Mesothelial cell of epicardium (in vitro differentiated cells): ENCODE measurements at regions not wholly inside any gene's neighbourhood (a gene's known extent, or its start where the extent isn't known, plus 50 kb on each side); places are given as distances from the start of the nearest gene placed in this dataset.
"Not testable (repeated sequence)": the region's sequence is repeated elsewhere in the genome, so short reads cannot be mapped to it uniquely, and the experiment has no call there.

Experiments
- DNase-seq, 2 experiments: peaks; one replicate each; pipeline ENCODE4 v3.0.0; 2021; ENCODE audit warnings: low spot score in 2 of 2; ENCODE audit not compliant: unreplicated experiment in 2 of 2
- H3K27ac Mint-ChIP-seq: 2 replicates; pipeline ENCODE4 v1.8.0; 2021; ENCODE audit warnings: mixed read lengths
- H3K27me3 Mint-ChIP-seq: 2 replicates; pipeline ENCODE4 v1.8.0; 2021; ENCODE audit warnings: low read depth, mixed read lengths
- H3K36me3 Mint-ChIP-seq: 2 replicates; pipeline ENCODE4 v1.8.0; 2021; ENCODE audit warnings: mixed read lengths
- H3K4me1 Mint-ChIP-seq: 2 replicates; pipeline ENCODE4 v1.8.0; 2021; ENCODE audit warnings: mixed read lengths
- H3K4me3 Mint-ChIP-seq: 2 replicates; pipeline ENCODE4 v1.8.0; 2021; ENCODE audit warnings: mild to moderate bottlenecking, moderate library complexity, mixed read lengths
- H3K9me3 Mint-ChIP-seq: 2 replicates; pipeline ENCODE4 v1.8.0; 2021; ENCODE audit warnings: mixed read lengths
- CTCF ChIP-seq: fragments of 200-600 bp; sonication (generic); IDR thresholded peaks from one replicate; pipeline ENCODE4 v1.5.0; 2021; ENCODE audit warnings: antibody characterized with exemption; ENCODE audit not compliant: unreplicated experiment

- Mint-ChIP-seq H3K36me3 (no peaks in the 10 kb centered on the region), H3K27me3 (peaks cover 11% of the 10 kb centered on the region), H3K4me3 (no peak overlapping the region), H3K27ac (no peak overlapping the region), H3K9me3 (peaks cover 14% of the 10 kb centered on the region), H3K4me1 (no peaks in the 10 kb centered on the region)
- no peak for TF ChIP-seq CTCF
- DNase-seq: no peak
These were observed 103.7 kb upstream of the MNS1 start for GRCh38 chr15:56568466-56569167.

- Mint-ChIP-seq H3K9me3 (peaks cover 51% of the 10 kb centered on the region), H3K4me3 (no peak overlapping the region), H3K27ac (no peak overlapping the region)
These were observed 92.5 kb upstream of the MNS1 start for GRCh38 chr15:56557415-56557814.

GRCh38 chr15:56553486-56553885 lies 88.5 kb upstream of the MNS1 start:
- peaks cover 57% of the 10 kb centered on the region for H3K9me3 Mint-ChIP-seq
- no peaks in the 10 kb centered on the region for H3K27me3 Mint-ChIP-seq
- no peak overlapping the region for H3K27ac Mint-ChIP-seq
- H3K4me1 Mint-ChIP-seq: no peaks in the 10 kb centered on the region
- TF ChIP-seq CTCF: no peak
- DNase-seq: no peak
- no peak overlapping the region for H3K4me3 Mint-ChIP-seq
- peaks cover 7% of the 10 kb centered on the region for H3K36me3 Mint-ChIP-seq

More at GRCh38 chr15:56557415-56557814, 92.5 kb upstream of the MNS1 start:
- Mint-ChIP-seq H3K4me1 (no peaks in the 10 kb centered on the region), H3K27me3 (no peaks in the 10 kb centered on the region), H3K36me3 (peaks cover 7% of the 10 kb centered on the region)
- TF ChIP-seq CTCF: no peak
- no peak for DNase-seq

GRCh38 chr15:56552659-56553058 lies 87.7 kb upstream of the MNS1 start:
- no peak for DNase-seq
- no peaks in the 10 kb centered on the region for H3K27me3 Mint-ChIP-seq
- no peaks in the 10 kb centered on the region for H3K4me1 Mint-ChIP-seq
- H3K4me3 Mint-ChIP-seq: no peak overlapping the region
- no peak overlapping the region for H3K27ac Mint-ChIP-seq
- H3K9me3 Mint-ChIP-seq: peaks cover 49% of the 10 kb centered on the region
- no peak for TF ChIP-seq CTCF
- H3K36me3 Mint-ChIP-seq: peaks cover 1% of the 10 kb centered on the region

- not testable (repeated sequence) for H3K27me3 Mint-ChIP-seq, H3K4me1 Mint-ChIP-seq, H3K36me3 Mint-ChIP-seq, H3K27ac Mint-ChIP-seq, DNase-seq, H3K4me3 Mint-ChIP-seq
- H3K9me3 Mint-ChIP-seq: peaks cover 25% of the 10 kb centered on the region
These were observed 75.6 kb upstream of the MNS1 start for GRCh38 chr15:56540570-56540969.

GRCh38 chr15:56540157-56540556 lies 75.2 kb upstream of the MNS1 start:
- not testable (repeated sequence) for H3K36me3 Mint-ChIP-seq, H3K4me1 Mint-ChIP-seq, H3K4me3 Mint-ChIP-seq, H3K27me3 Mint-ChIP-seq, DNase-seq, H3K27ac Mint-ChIP-seq
- peaks cover 25% of the 10 kb centered on the region for H3K9me3 Mint-ChIP-seq
